IMR-90 (cell line): ENCODE measurements at regions not wholly inside any gene's neighbourhood (a gene's known extent, or its start where the extent isn't known, plus 50 kb on each side); places are given as distances from the start of the nearest gene placed in this dataset.

Experiments
- ATAC-seq: fragments of 200-7000 bp; cut with Tn5 transposase; 2 replicates; pipeline ENCODE4 v1.9.1; 2020; ENCODE audit warnings: low read depth, mild to moderate bottlenecking, moderate library complexity
- BruUV-seq: library from RNA; stranded (reverse); fragments of 400-500 nt; replicated peaks from 2 replicates; lab custom pipeline; 2021; lab: Mats Ljungman, UMichigan
- CTCF ChIA-PET: fragments of 300-600 bp; formaldehyde crosslinking; extraction: SDS; loops from one replicate; lab custom pipeline; 2021; ENCODE audit warnings: antibody characterized with exemption; lab: Yijun Ruan, JAX
- POLR2A ChIA-PET: fragments of 300-600 bp; sonication (Branson Sonifier 250); formaldehyde crosslinking; loops from one replicate; lab custom pipeline; 2022; ENCODE audit warnings: antibody characterized with exemption; ENCODE audit not compliant: unreplicated experiment; lab: Charles Lee
- DNase-seq: peaks from one replicate; pipeline ENCODE4 v3.0.0; 2013
- H2AFZ ChIP-seq: replicated peaks from 2 replicates; pipeline ENCODE3; 2013; ENCODE audit warnings: low read length, mild to moderate bottlenecking; ENCODE audit not compliant: poor library complexity
- H2AK5ac ChIP-seq: 2 replicates; pipeline ENCODE4 v1.6.1; 2013; ENCODE audit warnings: low read depth, low read length, inconsistent platforms
- H2AK9ac ChIP-seq: replicated peaks from 2 replicates; pipeline ENCODE3; 2013; ENCODE audit warnings: mild to moderate bottlenecking, low read depth, low read length, moderate library complexity; ENCODE audit not compliant: poor library complexity
- H2BK120ac ChIP-seq: 2 replicates; pipeline ENCODE4 v1.6.1; 2013; ENCODE audit warnings: low read depth, low read length, inconsistent platforms
- H2BK15ac ChIP-seq: 3 replicates; pipeline ENCODE4 v1.6.1; 2013; ENCODE audit warnings: low read depth, low read length, inconsistent platforms
- H2BK20ac ChIP-seq: 2 replicates; pipeline ENCODE4 v1.6.1; 2013; ENCODE audit warnings: low read depth, mild to moderate bottlenecking, inconsistent platforms, low read length, moderate library complexity
- H2BK5ac ChIP-seq: 2 replicates; pipeline ENCODE4 v1.6.1; 2013; ENCODE audit warnings: mild to moderate bottlenecking, low read depth, low read length, inconsistent platforms; ENCODE audit not compliant: poor library complexity, severe bottlenecking
- H3K14ac ChIP-seq: replicated peaks from 2 replicates; pipeline ENCODE4 v1.6.1; 2013; ENCODE audit warnings: low read depth, low read length, inconsistent platforms
- H3K18ac ChIP-seq: 2 replicates; pipeline ENCODE4 v1.6.1; 2013; ENCODE audit warnings: low read depth, low read length, control low read depth
- H3K23ac ChIP-seq: 2 replicates; pipeline ENCODE4 v1.6.1; 2013; ENCODE audit warnings: low read depth, low read length, inconsistent platforms
- H3K27ac ChIP-seq: 2 replicates; pipeline ENCODE4 v1.5.1; 2013; ENCODE audit warnings: mild to moderate bottlenecking, control low read depth, low read length; ENCODE audit not compliant: insufficient read depth
- H3K27me3 ChIP-seq: 2 replicates; pipeline ENCODE4 v1.6.1; 2013; ENCODE audit warnings: low read length; ENCODE audit not compliant: control insufficient read depth, insufficient read depth
- H3K36me3 ChIP-seq: 2 replicates; pipeline ENCODE4 v1.6.1; 2013; ENCODE audit warnings: low read length, mixed read lengths; ENCODE audit not compliant: control insufficient read depth, insufficient read depth
- H3K4ac ChIP-seq: 2 replicates; pipeline ENCODE4 v1.6.1; 2013; ENCODE audit warnings: low read depth, low read length, inconsistent platforms
- H3K4me1 ChIP-seq: 2 replicates; pipeline ENCODE4 v1.6.1; 2013; ENCODE audit warnings: low read length, mixed read lengths; ENCODE audit not compliant: control insufficient read depth, insufficient read depth
- H3K4me2 ChIP-seq: 2 replicates; pipeline ENCODE4 v1.6.1; 2013; ENCODE audit warnings: low read depth, mild to moderate bottlenecking, control low read depth, low read length, moderate library complexity
- H3K4me3 ChIP-seq: 2 replicates; pipeline ENCODE4 v1.5.1; 2013; ENCODE audit warnings: low read depth, mild to moderate bottlenecking, control low read depth, low read length, moderate library complexity; ENCODE audit not compliant: insufficient read depth
- H3K56ac ChIP-seq: 2 replicates; pipeline ENCODE4 v1.6.1; 2013; ENCODE audit warnings: low read length, inconsistent platforms; ENCODE audit not compliant: insufficient read depth; ENCODE audit errors: extremely low read depth
- H3K79me1 ChIP-seq, 2 experiments: 2 replicates each; pipeline ENCODE4 v1.6.1; 2013; ENCODE audit warnings: low read length in 2 of 2, inconsistent platforms in 1 of 2, low read depth in 1 of 2
- H3K9ac ChIP-seq: 2 replicates; pipeline ENCODE4 v1.6.1; 2013; ENCODE audit warnings: low read depth, low read length, control low read depth
- H3K9me1 ChIP-seq: 2 replicates; pipeline ENCODE4 v1.6.1; 2013; ENCODE audit warnings: low read length, inconsistent platforms; ENCODE audit not compliant: insufficient read depth
- H3K9me3 ChIP-seq: 2 replicates; pipeline ENCODE4 v1.6.1; 2013; ENCODE audit warnings: low read length; ENCODE audit not compliant: control insufficient read depth, insufficient read depth
- H4K20me1 ChIP-seq: 2 replicates; pipeline ENCODE4 v1.6.1; 2013; ENCODE audit warnings: low read length, inconsistent platforms; ENCODE audit not compliant: insufficient read depth
- H4K5ac ChIP-seq: 2 replicates; pipeline ENCODE4 v1.6.1; 2013; ENCODE audit warnings: mild to moderate bottlenecking, low read depth, low read length, control low read depth
- H4K8ac ChIP-seq, 2 experiments: 2 replicates each; pipeline ENCODE4 v1.6.1; 2013; ENCODE audit warnings: low read depth in 2 of 2, low read length in 2 of 2, control low read depth in 1 of 2, inconsistent platforms in 1 of 2
- H4K91ac ChIP-seq: 2 replicates; pipeline ENCODE4 v1.6.1; 2013; ENCODE audit warnings: low read depth, low read length, inconsistent platforms; ENCODE audit not compliant: insufficient read depth
- CEBPB ChIP-seq: IDR thresholded peaks from 2 replicates; pipeline ENCODE4 v1.6.1; 2012; ENCODE audit warnings: low read depth, low read length, improper control_type of control experiment
- MAFK ChIP-seq: IDR thresholded peaks from 2 replicates; pipeline ENCODE4 v1.6.1; 2012; ENCODE audit warnings: low read depth, low read length, improper control_type of control experiment
- RFX5 ChIP-seq: IDR thresholded peaks from 2 replicates; pipeline ENCODE4 v1.8.0; 2012; ENCODE audit warnings: low read depth, mild to moderate bottlenecking, low read length, moderate library complexity
- WGBS, 2 experiments: methylation state at CpG; one replicate each; pipeline versions ENCODE4 v1.1.5 to v1.1.7; 2013; ENCODE audit warnings: missing lambda C conversion rate in 2 of 2; ENCODE audit not compliant: insufficient read length in 1 of 2; ENCODE audit errors: extremely low coverage in 2 of 2; 5-methylcytosine and 5-hydroxymethylcytosine counted together
- dilution Hi-C: fragments of 300-500 bp; cut with HindIII; formaldehyde crosslinking; loops from one replicate; pipeline ENCODE4 v1.14.3; 2018; ENCODE audit warnings: low sequenced_read_pairs; ENCODE audit not compliant: unreplicated experiment
- in situ Hi-C: fragments of 300-500 bp; cut with MboI; formaldehyde crosslinking; loops from 3 replicates; pipeline ENCODE4 v1.14.3; 2019; ENCODE audit warnings: low sequenced_read_pairs, inconsistent platforms, mixed read lengths
- intact Hi-C: fragments of 100-400 bp; cut with micrococcal nuclease; formaldehyde crosslinking; loops from 2 replicates; pipeline ENCODE4 v1.10.0; 2022

- in situ Hi-C loops: no loop called here
- no TSS peak for BruUV-seq
- H3K4me1 ChIP-seq: peaks cover 28% of the 10 kb centered on the region
- peak overlapping the region; percentile 31 for H2BK5ac ChIP-seq
- no peaks in the 10 kb centered on the region for H4K20me1 ChIP-seq
- H3K9me3 ChIP-seq: peaks cover 6% of the 10 kb centered on the region; the same call in 1 of the 2 replicates
- H2AK9ac ChIP-seq: no peak overlapping the region
- peak overlapping the region; percentile 14 to 65; a peak in 3 of 4 replicates for H4K8ac ChIP-seq
- H3K18ac ChIP-seq: peak overlapping the region; percentile 66
- no peak overlapping the region for H3K4me3 ChIP-seq
- intact Hi-C loops: no loop called here
- no peak overlapping the region for H3K56ac ChIP-seq
- peak overlapping the region; percentile 11; the same call in 1 of the 2 replicates for H4K5ac ChIP-seq
- H3K27ac ChIP-seq: peak overlapping the region; percentile 45; the same call in 1 of the 2 replicates
- H2BK20ac ChIP-seq: peak overlapping the region; percentile 88
- POLR2A ChIA-PET: no interaction called here
- peaks cover 5% of the 10 kb centered on the region; the same call in 1 of the 2 replicates for H3K9me1 ChIP-seq
- peak overlapping the region; percentile 82; the same call in 2 of the 3 replicates for H2BK15ac ChIP-seq
- peak overlapping the region; percentile 57 for H4K91ac ChIP-seq
- H3K9ac ChIP-seq: peak overlapping the region; percentile 4; the same call in 1 of the 2 replicates
- H3K4me2 ChIP-seq: no peak overlapping the region
- no peaks in the 10 kb centered on the region for H3K27me3 ChIP-seq
- H3K36me3 ChIP-seq: no peaks in the 10 kb centered on the region
- H2BK120ac ChIP-seq: peak overlapping the region; percentile 92
- peak overlapping the region; percentile 76 for H3K4ac ChIP-seq
- H2AFZ ChIP-seq: no peak overlapping the region
- peak overlapping the region; percentile 90 for H2AK5ac ChIP-seq
- DNase-seq (no peak), ATAC-seq (no peak)
- no peaks in the 10 kb centered on the region for H3K79me1 ChIP-seq
- TF ChIP-seq RFX5 (no peak), MAFK (no peak), CEBPB (no peak)
- CTCF ChIA-PET: interaction anchor here (0.5 to 1.3 kb wide), 2 partner anchors 36 to 42 kb away, joined by 3 to 4 read pairs; no protein-coding TSS in a partner anchor
- dilution Hi-C loops: no loop called here
- no peak overlapping the region; the same call in 1 of the 2 replicates for H3K14ac ChIP-seq
- H3K23ac ChIP-seq: peak overlapping the region; percentile 41; the same call in 1 of the 2 replicates
- WGBS, 2 experiments: 80% methylated on average over 1 of the region's 1 CpG; no CpG with 5 or more reads in 1 of the 2 experiments
Observed at GRCh38 chr11:15707194-15707593, 592.5 kb downstream of the INSC start.
